ENCODE measurements at regions not wholly inside any gene's neighbourhood (a gene's known extent, or its start where the extent isn't known, plus 50 kb on each side); places are given as distances from the start of the nearest gene placed in this dataset.

- DNase-seq (ENCODE audit: low spot score), result no peak
- intact Hi-C loops (cut with DNase I), result no loop called here
Observed at GRCh38 chr13:77386880-77387606, 60.1 kb upstream of the MYCBP2 start.

DNA sequence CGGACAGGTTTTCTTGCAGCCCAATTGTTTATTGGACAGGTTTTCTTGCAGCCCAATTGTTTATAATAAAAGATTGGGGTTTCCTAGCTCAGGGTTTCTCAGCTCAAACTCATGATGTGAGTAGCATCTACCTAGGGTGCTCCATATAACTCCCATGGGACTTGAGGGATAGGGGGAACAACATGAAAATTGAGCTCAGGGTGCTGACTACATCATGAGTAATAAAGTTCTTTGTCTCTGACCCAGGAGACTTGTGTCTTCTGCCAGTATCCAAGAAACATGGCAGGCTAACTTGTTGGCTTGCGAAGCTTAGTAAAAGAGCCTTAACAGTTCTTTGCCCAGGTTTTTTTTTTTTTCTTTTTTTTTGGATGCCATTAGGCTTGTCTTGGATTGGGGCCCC lies 59.2 kb upstream of the MYCBP2 start:
- DNase-seq (ENCODE audit: low spot score), result no peak
- intact Hi-C loops (cut with DNase I), result no loop called here

DNA sequence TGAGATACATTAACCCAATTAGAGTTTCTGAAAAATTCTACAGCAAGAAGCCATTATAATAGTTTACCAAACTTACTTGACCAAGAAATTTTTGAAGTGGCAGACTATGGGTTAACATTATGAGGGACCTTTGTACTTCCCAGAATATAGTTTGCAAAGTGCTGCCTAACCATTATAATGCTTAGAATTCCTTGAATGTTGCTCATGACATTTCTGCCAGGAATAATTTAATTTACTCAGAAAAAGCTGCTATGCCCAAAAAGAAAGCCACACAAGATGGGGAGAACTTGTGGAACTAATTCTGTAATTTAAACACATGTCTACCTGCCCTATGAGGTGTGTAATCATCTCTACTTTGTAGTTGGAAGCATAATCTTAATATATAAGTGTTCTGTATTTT lies 58.1 kb upstream of the MYCBP2 start:
- intact Hi-C loops (cut with DNase I), result no loop called here
- DNase-seq (ENCODE audit: low spot score), result no peak

DNA sequence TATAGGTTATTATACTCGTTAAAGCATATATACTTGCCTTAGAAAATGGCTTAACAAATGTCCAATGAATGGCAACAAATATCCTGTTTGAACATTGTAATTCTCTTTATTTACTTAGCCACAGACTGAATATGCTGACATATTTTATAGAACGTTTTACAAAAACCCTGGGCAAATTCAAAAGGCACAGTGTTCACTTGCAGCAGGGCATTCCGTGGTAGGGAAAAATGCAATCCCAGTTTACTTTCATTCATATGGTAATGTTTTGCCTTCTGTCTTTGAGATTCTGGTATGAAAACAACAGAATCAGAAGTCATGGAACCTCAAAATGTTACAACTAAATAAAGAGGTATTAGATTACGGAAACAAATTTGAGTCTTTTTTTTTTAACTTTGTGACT lies 56.2 kb upstream of the MYCBP2 start:
- intact Hi-C loops (cut with DNase I), result no loop called here
- DNase-seq (ENCODE audit: low spot score), result no peak

DNA sequence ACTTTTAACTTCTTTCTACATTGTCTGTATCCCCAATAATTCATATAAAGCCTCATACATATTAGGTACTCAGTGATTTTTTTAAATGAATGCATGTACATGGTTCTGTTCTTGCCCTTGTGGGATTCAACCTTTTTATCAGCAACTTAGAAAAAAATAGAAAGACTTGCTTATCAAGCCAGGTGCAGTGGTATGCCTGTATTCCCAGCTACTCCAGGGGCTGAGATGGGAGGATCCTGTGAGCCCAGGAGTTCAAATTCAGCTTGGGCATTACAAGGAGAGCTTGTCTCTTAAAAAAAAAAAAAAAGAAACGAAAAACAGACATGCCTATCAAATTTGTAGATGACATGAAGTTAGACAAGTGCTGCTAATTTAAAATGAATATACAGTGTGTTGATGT lies 54.2 kb upstream of the MYCBP2 start:
- DNase-seq (ENCODE audit: low spot score), result no peak
- intact Hi-C loops (cut with DNase I), result no loop called here

- no peak for DNase-seq (ENCODE audit: low spot score)
Observed at GRCh38 chr13:77379508-77379907, 52.6 kb upstream of the MYCBP2 start.

DNA sequence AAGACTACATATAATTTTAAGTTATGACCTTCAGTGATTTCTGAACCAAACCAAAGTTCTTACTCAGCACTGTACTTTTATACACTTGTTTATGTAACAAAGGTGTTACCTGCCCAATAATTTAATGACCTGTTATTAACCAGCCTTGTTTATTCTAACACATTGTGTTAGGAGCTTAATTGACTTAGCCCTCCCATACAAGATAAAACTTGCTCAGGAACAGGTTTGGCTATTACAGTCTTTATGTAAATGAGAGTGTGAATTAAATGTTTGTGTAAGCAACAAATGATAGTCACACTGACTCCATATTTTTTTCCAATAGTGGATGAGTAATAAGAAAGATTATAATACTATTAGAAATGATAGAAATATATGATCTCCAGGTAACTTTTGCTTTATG lies 51.8 kb upstream of the MYCBP2 start:
- intact Hi-C loops (cut with DNase I), result no loop called here
- DNase-seq (ENCODE audit: low spot score), result no peak

More at GRCh38 chr13:77379508-77379907, 52.6 kb upstream of the MYCBP2 start:
- intact Hi-C loops (cut with DNase I), result no loop called here

DNA sequence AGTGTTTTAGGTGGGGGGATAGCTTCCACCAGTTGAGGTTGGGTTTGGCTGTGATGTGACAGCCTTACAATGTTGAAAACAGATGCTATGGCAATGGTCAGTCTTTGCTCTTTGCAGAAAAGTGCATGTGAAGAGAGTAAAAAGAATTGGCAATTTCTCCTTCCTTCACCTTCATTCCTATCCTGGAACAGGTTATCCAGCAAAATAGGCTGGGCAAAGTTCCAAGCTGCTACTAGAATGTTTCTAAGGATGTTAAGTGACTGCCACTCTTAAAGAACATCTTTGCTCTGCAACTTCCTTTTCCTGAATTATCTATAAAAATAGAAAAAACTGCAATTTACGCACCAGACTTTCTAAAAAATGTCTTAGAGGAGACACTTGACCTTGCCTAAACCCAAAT lies 50.1 kb upstream of the MYCBP2 start:
- no peak for DNase-seq (ENCODE audit: low spot score)
- intact Hi-C loops (cut with DNase I), result no loop called here

Measured in cardiac septum (tissue), 1 donor.